Lung (tissue), 11 donors: ENCODE measurements at regions not wholly inside any gene's neighbourhood (a gene's known extent, or its start where the extent isn't known, plus 50 kb on each side); places are given as distances from the start of the nearest gene placed in this dataset.

ENCODE experiments used
- ATAC-seq: fragments of 200-7000 bp; cut with Tn5 transposase; one replicate; pipeline ENCODE4 v1.9.1; 2020; ENCODE audit warnings: moderate number of reproducible peaks; ENCODE audit not compliant: insufficient read depth, low FRiP score
- DNase-seq, 3 donors: peaks; one replicate each; pipeline ENCODE4 v3.0.0-alpha.2; 2013 to 2017
- H3K27ac ChIP-seq, 2 donors: one replicate each; pipeline ENCODE4 v1.5.1; 2013; ENCODE audit warnings: mild to moderate bottlenecking in 2 of 2, moderate library complexity in 2 of 2, control low read depth in 1 of 2, inconsistent platforms in 1 of 2, low read depth in 1 of 2, low read length in 1 of 2
- H3K27me3 ChIP-seq, 3 donors: one replicate each; pipeline ENCODE4 v1.5.1; 2013; ENCODE audit warnings: low read length in 2 of 3; ENCODE audit not compliant: control insufficient read depth in 3 of 3, insufficient read depth in 3 of 3
- H3K36me3 ChIP-seq, 4 donors: one replicate each; pipeline ENCODE4 v1.5.1; 2013; ENCODE audit warnings: low read length in 4 of 4, mild to moderate bottlenecking in 1 of 4, moderate library complexity in 1 of 4; ENCODE audit not compliant: control insufficient read depth in 4 of 4, insufficient read depth in 4 of 4
- H3K4me1 ChIP-seq, 5 donors: one replicate each; pipeline ENCODE4 v1.5.1; 2013; ENCODE audit warnings: low read length in 5 of 5, mild to moderate bottlenecking in 2 of 5, moderate library complexity in 1 of 5; ENCODE audit not compliant: control insufficient read depth in 5 of 5, insufficient read depth in 5 of 5
- H3K4me3 ChIP-seq: one replicate; pipeline ENCODE4 v1.5.1; 2013; ENCODE audit warnings: mild to moderate bottlenecking, control low read depth, moderate library complexity
- H3K9ac ChIP-seq, 2 donors: one replicate each; pipeline ENCODE4 v1.5.1; 2013; ENCODE audit warnings: low read length in 2 of 2, control low read depth in 1 of 2; ENCODE audit not compliant: insufficient read depth in 1 of 2
- H3K9me3 ChIP-seq, 4 donors: one replicate each; pipeline ENCODE4 v1.5.1; 2013; ENCODE audit warnings: low read length in 3 of 4, mild to moderate bottlenecking in 1 of 4, moderate library complexity in 1 of 4; ENCODE audit not compliant: control insufficient read depth in 4 of 4, insufficient read depth in 3 of 4
- CTCF ChIP-seq: IDR thresholded peaks from 2 replicates; pipeline ENCODE4 v1.5.1; 2012; ENCODE audit warnings: mild to moderate bottlenecking; ENCODE audit errors: control extremely low read depth, extremely low read depth
- WGBS, 2 donors: extraction: QIAGEN DNeasy Blood & Tissue Kit; methylation state at CpG; one replicate each; pipeline ENCODE4 v1.1.7; 2013; 5-methylcytosine and 5-hydroxymethylcytosine counted together
- donor health status: control.
- donor health status: control.
- donor health status: Bipolar disorder and iron deficiency.
- donor health status: healthy.
- donor health status: DM: yes; HTN: yes; CAD: no.

GRCh38 chr13:47298506-47298905 is 401.7 kb upstream of the HTR2A start:
- WGBS, 2 donors, result 66 to 72% methylated on average over 2 of the region's 2 CpGs
- Histone ChIP-seq H3K36me3 (no peaks in the 10 kb centered on the region), H3K4me3 (no peak overlapping the region), H3K9ac (no peak overlapping the region), H3K27ac (no peak overlapping the region), H3K4me1 (no peaks in the 10 kb centered on the region), H3K27me3 (no peaks in the 10 kb centered on the region), H3K9me3 (peaks cover 0 to 2% (median 0%) of the 10 kb centered on the region in 4 donors)
- ATAC-seq (no peak), DNase-seq (no peak)
- TF ChIP-seq CTCF, result no peak

DNA sequence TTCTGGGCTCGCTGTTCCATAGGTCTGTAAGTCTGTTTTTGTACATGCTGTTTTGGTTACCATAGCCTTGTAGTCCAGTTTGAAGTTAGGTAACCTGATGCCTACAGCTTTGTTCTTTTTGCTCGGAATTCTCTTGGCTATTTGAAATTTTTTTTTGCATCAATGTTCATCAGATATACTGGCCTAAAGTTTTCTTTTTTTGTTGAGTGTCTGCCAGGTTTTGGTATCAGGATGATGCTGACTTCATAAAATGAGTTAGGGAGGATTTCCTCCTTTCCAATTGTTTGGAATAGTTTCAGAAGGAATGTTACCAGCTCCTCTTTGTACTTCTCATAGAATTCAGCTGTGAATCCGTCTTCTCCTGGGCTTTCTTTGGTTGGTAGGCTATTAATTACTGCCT is 397.8 kb upstream of the HTR2A start:
- Histone ChIP-seq H3K36me3 (no peaks in the 10 kb centered on the region), H3K4me3 (no peak overlapping the region), H3K27me3 (no peaks in the 10 kb centered on the region), H3K27ac (no peak overlapping the region), H3K9ac (no peak overlapping the region), H3K4me1 (no peaks in the 10 kb centered on the region), H3K9me3 (peaks cover 0 to 2% (median 0%) of the 10 kb centered on the region in 4 donors)
- no peak for ATAC-seq
- no peak for DNase-seq
- TF ChIP-seq CTCF, result no peak
- 57 to 73% methylated on average over 3 of the region's 3 CpGs for WGBS, 2 donors

GRCh38 chr13:47291107-47291656 is 394.3 kb upstream of the HTR2A start:
- whole genome bisulfite sequencing, 2 donors, result 16 to 42% methylated on average over 2 of the region's 2 CpGs
- no peak for TF ChIP-seq CTCF
- H3K9ac ChIP-seq, result no peak overlapping the region
- no peaks in the 10 kb centered on the region for H3K36me3 ChIP-seq
- H3K4me3 ChIP-seq, result no peak overlapping the region
- no peak for ATAC-seq
- DNase-seq, result peak in 1 of 3 donors; percentile 6
- no peaks in the 10 kb centered on the region for H3K27me3 ChIP-seq
- peaks cover 0 to 2% (median 0%) of the 10 kb centered on the region in 4 donors for H3K9me3 ChIP-seq
- H3K27ac ChIP-seq, result no peak overlapping the region
- H3K4me1 ChIP-seq, result no peaks in the 10 kb centered on the region

DNA sequence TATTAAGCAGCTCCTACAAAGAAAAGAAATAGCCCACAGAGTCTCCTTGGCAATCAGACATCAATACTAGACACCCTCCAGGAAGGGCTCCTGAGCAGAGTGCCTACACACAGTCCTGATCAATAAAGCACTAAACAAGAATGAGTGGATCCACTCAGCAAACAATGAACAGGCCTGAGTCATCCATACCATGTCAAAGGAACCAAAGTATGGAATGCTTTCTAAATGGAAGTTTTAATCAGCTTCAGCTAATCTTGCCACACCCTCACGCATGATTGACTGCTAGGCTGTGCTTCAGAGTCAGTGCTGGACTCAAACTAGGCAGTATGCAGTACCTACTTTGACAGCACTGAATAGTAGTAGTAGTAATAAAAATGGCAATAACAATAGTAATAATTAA is 392.7 kb upstream of the HTR2A start:
- 97% methylated on average over 1 of the region's 1 CpG for WGBS, 2 donors
- no peak for ATAC-seq
- DNase-seq, result no peak
- H3K27ac ChIP-seq, result no peak overlapping the region
- peaks cover 0 to 2% (median 0%) of the 10 kb centered on the region in 4 donors for H3K9me3 ChIP-seq
- H3K27me3 ChIP-seq, result no peaks in the 10 kb centered on the region
- no peaks in the 10 kb centered on the region for H3K36me3 ChIP-seq
- H3K4me1 ChIP-seq, result no peaks in the 10 kb centered on the region
- TF ChIP-seq CTCF, result no peak
- no peak overlapping the region for H3K4me3 ChIP-seq
- no peak overlapping the region for H3K9ac ChIP-seq
